Right kidney (tissue), 1 donor: ENCODE measurements at regions not wholly inside any gene's neighbourhood (a gene's known extent, or its start where the extent isn't known, plus 50 kb on each side); places are given as distances from the start of the nearest gene placed in this dataset.

Source experiments
- DNase-seq: peaks from one replicate; pipeline ENCODE4 v3.0.0-alpha.2; 2016

GRCh38 chr6:119630561-119631192 is 281.1 kb upstream of the MAN1A1 start:
- no peak for DNase-seq

- DNase-seq, result no peak
Observed at GRCh38 chr6:119628691-119629594, 279.4 kb upstream of the MAN1A1 start.

GRCh38 chr6:119627908-119628669 is 278.5 kb upstream of the MAN1A1 start:
- DNase-seq, result no peak

GRCh38 chr6:119626884-119627619 is 277.5 kb upstream of the MAN1A1 start:
- DNase-seq, result no peak

GRCh38 chr6:119620846-119621555 is 271.4 kb upstream of the MAN1A1 start:
- DNase-seq, result no peak

GRCh38 chr6:119614138-119614537 is 264.6 kb upstream of the MAN1A1 start:
- DNase-seq, result no peak

- no peak for DNase-seq
Observed at GRCh38 chr6:119612911-119613381, 263.4 kb upstream of the MAN1A1 start.

- no peak for DNase-seq
Observed at GRCh38 chr6:119612176-119612891, 262.8 kb upstream of the MAN1A1 start.

- DNase-seq, result no peak
Observed at GRCh38 chr6:119610754-119611153, 261.2 kb upstream of the MAN1A1 start.

GRCh38 chr6:119610265-119610664 is 260.7 kb upstream of the MAN1A1 start:
- no peak for DNase-seq

- DNase-seq, result no peak
Observed at GRCh38 chr6:119609865-119610264, 260.3 kb upstream of the MAN1A1 start.

GRCh38 chr6:119608994-119609393 is 259.4 kb upstream of the MAN1A1 start:
- DNase-seq, result no peak

GRCh38 chr6:119604124-119604523 is 254.6 kb upstream of the MAN1A1 start:
- no peak for DNase-seq

GRCh38 chr6:119603501-119603900 is 253.9 kb upstream of the MAN1A1 start:
- no peak for DNase-seq

- DNase-seq, result no peak
Observed at GRCh38 chr6:119602215-119603178, 252.9 kb upstream of the MAN1A1 start.

- DNase-seq, result no peak
Observed at GRCh38 chr6:119598883-119599282, 249.3 kb upstream of the MAN1A1 start.

- DNase-seq, result no peak
Observed at GRCh38 chr6:119594907-119595306, 245.3 kb upstream of the MAN1A1 start.

GRCh38 chr6:119591235-119591634 is 241.7 kb upstream of the MAN1A1 start:
- no peak for DNase-seq

- DNase-seq, result no peak
Observed at GRCh38 chr6:119590066-119590465, 240.5 kb upstream of the MAN1A1 start.

GRCh38 chr6:119587537-119587936 is 238.0 kb upstream of the MAN1A1 start:
- DNase-seq, result no peak
